ENCODE measurements at regions not wholly inside any gene's neighbourhood (a gene's known extent, or its start where the extent isn't known, plus 50 kb on each side); places are given as distances from the start of the nearest gene placed in this dataset.

DNA sequence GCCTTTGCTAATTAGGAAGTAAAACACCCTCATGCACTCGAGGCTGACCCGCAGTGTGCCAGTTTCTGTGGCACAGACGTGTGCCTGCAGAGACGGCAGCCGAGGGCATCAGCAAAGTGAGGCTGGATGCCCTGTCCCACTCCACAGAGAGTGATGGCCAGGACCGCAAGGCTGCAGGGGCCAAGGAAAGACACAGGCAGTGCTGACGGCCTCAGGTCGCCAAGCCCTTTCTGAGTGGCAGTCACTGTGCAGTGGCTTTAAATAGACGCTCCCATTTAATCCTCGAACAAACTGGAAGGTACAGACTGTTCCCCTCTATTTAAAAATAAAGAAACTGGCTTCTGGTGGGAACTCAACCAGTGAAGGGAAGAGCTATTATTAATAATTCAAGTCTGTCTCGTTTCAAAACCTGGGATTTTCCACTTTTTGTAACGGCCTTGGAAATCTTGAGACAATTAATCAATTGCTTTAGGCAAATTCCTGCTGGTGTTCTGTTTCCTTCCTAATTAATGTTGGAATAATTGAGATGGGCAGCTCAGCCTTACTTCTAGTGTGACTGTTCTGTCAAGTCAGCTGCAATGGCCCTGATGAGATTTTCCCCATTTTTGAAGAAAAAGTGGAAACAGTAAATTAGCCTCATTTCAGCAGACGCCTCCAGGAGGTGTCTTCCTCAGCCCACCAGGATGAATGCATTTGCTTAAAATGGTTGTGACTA lies 644.6 kb upstream of the RAB6C start:
- TF ChIP-seq, protein P1, sequence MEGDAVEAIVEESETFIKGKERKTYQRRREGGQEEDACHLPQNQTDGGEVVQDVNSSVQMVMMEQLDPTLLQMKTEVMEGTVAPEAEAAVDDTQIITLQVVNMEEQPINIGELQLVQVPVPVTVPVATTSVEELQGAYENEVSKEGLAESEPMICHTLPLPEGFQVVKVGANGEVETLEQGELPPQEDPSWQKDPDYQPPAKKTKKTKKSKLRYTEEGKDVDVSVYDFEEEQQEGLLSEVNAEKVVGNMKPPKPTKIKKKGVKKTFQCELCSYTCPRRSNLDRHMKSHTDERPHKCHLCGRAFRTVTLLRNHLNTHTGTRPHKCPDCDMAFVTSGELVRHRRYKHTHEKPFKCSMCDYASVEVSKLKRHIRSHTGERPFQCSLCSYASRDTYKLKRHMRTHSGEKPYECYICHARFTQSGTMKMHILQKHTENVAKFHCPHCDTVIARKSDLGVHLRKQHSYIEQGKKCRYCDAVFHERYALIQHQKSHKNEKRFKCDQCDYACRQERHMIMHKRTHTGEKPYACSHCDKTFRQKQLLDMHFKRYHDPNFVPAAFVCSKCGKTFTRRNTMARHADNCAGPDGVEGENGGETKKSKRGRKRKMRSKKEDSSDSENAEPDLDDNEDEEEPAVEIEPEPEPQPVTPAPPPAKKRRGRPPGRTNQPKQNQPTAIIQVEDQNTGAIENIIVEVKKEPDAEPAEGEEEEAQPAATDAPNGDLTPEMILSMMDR (optimal IDR thresholded peaks at IDR 0.05 in 1 of 3, IDR thresholded peaks at IDR 0.05 in 1 of 3, conservative IDR thresholded peaks at IDR 0.05 in 1 of 3; ENCODE audit: extremely low read depth in 1 of 3, insufficient read depth in 2 of 3, low read length in 3 of 3), result no peak
- no peak for TF ChIP-seq EZH2 (IDR thresholded peaks at IDR 0.05; ENCODE audit: low read length)
